ENCODE measurements at regions not wholly inside any gene's neighbourhood (a gene's known extent, or its start where the extent isn't known, plus 50 kb on each side); places are given as distances from the start of the nearest gene placed in this dataset.

DNA sequence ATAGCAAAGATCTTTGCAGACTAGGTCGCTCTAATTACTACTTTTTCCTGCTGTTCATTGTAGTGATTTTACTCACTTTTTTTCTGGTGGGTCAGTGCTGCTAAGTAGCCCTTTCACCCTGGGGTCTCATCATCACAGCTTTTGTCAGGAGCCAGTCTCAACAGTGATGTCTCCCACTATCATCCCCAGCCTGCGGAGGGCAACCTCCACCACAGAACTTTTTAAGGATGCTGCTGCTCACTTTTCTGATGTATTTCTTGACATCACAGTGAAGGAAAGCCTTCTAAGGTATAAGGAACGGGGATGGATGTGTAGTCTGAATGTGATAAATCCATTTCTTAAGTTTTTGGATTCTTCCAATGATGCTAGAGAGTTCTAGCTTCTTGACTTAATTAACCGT, 242.5 kb upstream of the RIOK2 start:
- no peak for TF ChIP-seq POLR2A (IDR thresholded peaks at IDR 0.05)
- TF ChIP-seq, protein P1, sequence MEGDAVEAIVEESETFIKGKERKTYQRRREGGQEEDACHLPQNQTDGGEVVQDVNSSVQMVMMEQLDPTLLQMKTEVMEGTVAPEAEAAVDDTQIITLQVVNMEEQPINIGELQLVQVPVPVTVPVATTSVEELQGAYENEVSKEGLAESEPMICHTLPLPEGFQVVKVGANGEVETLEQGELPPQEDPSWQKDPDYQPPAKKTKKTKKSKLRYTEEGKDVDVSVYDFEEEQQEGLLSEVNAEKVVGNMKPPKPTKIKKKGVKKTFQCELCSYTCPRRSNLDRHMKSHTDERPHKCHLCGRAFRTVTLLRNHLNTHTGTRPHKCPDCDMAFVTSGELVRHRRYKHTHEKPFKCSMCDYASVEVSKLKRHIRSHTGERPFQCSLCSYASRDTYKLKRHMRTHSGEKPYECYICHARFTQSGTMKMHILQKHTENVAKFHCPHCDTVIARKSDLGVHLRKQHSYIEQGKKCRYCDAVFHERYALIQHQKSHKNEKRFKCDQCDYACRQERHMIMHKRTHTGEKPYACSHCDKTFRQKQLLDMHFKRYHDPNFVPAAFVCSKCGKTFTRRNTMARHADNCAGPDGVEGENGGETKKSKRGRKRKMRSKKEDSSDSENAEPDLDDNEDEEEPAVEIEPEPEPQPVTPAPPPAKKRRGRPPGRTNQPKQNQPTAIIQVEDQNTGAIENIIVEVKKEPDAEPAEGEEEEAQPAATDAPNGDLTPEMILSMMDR (IDR thresholded peaks at IDR 0.05): no peak
- no peak for DNase-seq
- Histone ChIP-seq H3K9me3 (no peaks in the 10 kb centered on the region), H3K27ac (no peak overlapping the region), H3K27me3 (no peaks in the 10 kb centered on the region), H3K36me3 (no peaks in the 10 kb centered on the region), H3K4me3 (replicated peaks in 1 of 3) (no peak overlapping the region), H3K4me1 (no peaks in the 10 kb centered on the region)
- intact Hi-C loops (cut with DNase I): no loop called here
- WGBS, 2 donors: 79 to 84% methylated on average over 4 of the region's 4 CpGs

DNA sequence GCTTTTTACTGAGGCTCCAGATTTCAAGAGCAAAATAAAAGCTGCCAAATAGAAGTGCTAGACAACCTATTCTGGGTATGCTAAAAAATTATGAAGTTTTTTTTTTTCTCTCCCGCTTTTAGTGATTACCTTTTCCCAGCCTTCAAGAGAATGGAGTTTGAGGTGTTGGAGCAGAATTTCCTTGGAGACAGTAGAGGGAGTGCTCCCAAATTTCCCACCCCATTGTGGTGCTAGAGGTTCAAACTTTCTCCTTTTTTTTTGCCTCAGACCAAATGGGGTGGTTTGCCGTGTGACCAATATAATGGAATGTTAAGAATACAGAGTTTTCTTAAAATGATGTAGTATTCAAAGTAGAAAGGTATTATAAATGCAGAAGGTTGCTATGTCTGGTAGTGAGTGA, 244.2 kb upstream of the RIOK2 start:
- intact Hi-C loops (cut with DNase I): no loop called here
- no peaks in the 10 kb centered on the region for H3K27me3 ChIP-seq
- no peaks in the 10 kb centered on the region for H3K36me3 ChIP-seq
- no peaks in the 10 kb centered on the region for H3K4me1 ChIP-seq
- no peak overlapping the region for H3K4me3 ChIP-seq (replicated peaks in 1 of 3)
- H3K27ac ChIP-seq: no peak overlapping the region
- 73 to 78% methylated on average over 2 of the region's 2 CpGs for WGBS, 2 donors
- no peaks in the 10 kb centered on the region for H3K9me3 ChIP-seq
- TF ChIP-seq POLR2A (IDR thresholded peaks at IDR 0.05): no peak
- TF ChIP-seq, protein P1 (IDR thresholded peaks at IDR 0.05): no peak
- no peak for DNase-seq

DNA sequence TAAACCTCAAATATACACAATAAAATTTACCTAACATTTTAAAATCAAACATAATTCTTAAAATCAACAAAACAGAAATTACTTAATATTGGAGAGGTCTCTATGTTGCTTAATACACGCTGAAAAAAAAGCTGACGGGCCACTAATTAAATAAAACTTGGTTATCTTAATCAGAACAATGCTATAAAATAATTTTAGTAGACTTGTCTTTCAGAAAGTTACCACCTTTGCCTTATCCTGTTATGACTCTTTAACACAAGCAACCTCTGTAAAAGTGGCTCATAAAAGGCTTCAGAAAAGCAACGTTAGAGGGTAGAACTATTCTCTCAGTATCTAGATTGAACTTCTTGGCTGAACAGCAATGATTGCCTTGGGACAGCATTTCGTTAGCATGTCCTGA, 251.0 kb upstream of the RIOK2 start:
- 64% methylated on average over 4 of the region's 4 CpGs for WGBS, 2 donors

DNA sequence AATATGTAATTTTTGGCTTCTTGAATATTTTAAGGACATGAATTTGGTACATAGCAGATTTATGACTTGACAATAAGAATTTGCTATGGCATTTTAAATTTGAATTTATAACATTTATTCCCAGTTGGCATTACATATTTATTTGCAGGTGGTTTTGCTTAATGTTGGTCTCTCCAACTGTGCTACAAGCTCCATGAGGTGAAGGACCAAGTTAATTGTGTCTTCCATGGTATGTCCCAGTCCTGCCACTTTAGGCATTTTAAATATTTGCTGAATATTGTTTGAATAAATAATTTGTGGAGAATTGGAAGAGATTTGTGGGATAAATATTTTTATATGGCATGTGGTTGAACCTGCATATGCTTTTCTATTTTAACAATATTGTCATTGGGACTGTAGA, 253.4 kb upstream of the RIOK2 start:
- DNase-seq: no peak
- no peaks in the 10 kb centered on the region for H3K9me3 ChIP-seq
- intact Hi-C loops (cut with DNase I): no loop called here

More for the DNA sequence above, 251.0 kb upstream of the RIOK2 start:
- DNase-seq: no peak
- Histone ChIP-seq H3K4me1 (no peaks in the 10 kb centered on the region), H3K27me3 (no peaks in the 10 kb centered on the region), H3K27ac (no peak overlapping the region), H3K36me3 (no peaks in the 10 kb centered on the region), H3K9me3 (no peaks in the 10 kb centered on the region), H3K4me3 (replicated peaks in 1 of 3) (no peak overlapping the region)
- intact Hi-C loops (cut with DNase I): no loop called here
- TF ChIP-seq, protein P1 (IDR thresholded peaks at IDR 0.05): no peak
- TF ChIP-seq POLR2A (IDR thresholded peaks at IDR 0.05): no peak

DNA sequence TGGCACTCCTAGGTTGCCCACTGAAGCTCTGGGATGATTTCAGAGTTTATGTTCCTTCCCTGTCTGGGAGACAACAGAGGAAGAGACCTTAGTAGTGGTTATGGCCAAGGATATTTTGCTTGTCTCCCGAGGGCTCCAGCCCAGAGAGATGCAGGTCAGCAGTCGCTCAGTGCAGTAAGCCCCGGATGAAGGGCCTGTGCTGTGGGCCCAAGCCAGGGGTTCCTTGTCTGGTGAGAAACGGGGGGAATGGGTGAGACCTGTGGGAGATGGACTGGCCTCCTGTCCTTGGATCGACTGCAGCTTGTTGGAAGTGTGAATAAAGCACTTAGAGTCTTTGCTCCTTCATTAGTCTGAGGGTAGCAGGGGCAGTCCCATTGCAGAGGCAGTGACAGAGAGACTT, 260.7 kb upstream of the RIOK2 start:
- H3K4me3 ChIP-seq (replicated peaks in 1 of 3): no peak overlapping the region
- H3K4me1 ChIP-seq: no peaks in the 10 kb centered on the region
- no peak for DNase-seq
- H3K27me3 ChIP-seq: no peaks in the 10 kb centered on the region
- no peaks in the 10 kb centered on the region for H3K36me3 ChIP-seq
- TF ChIP-seq, protein P1 (IDR thresholded peaks at IDR 0.05): no peak
- TF ChIP-seq POLR2A (IDR thresholded peaks at IDR 0.05): no peak
- H3K27ac ChIP-seq: no peak overlapping the region
- intact Hi-C loops (cut with DNase I): no loop called here
- no peaks in the 10 kb centered on the region for H3K9me3 ChIP-seq
- WGBS, 2 donors: 79 to 96% methylated on average over 5 of the region's 5 CpGs

More for the DNA sequence above, 253.4 kb upstream of the RIOK2 start:
- no peak for TF ChIP-seq POLR2A (IDR thresholded peaks at IDR 0.05)
- TF ChIP-seq, protein P1 (IDR thresholded peaks at IDR 0.05): no peak
- H3K4me1 ChIP-seq: no peaks in the 10 kb centered on the region
- no peak overlapping the region for H3K27ac ChIP-seq
- no peaks in the 10 kb centered on the region for H3K27me3 ChIP-seq
- no peaks in the 10 kb centered on the region for H3K36me3 ChIP-seq
- no peak overlapping the region for H3K4me3 ChIP-seq (replicated peaks in 1 of 3)
